ENCODE measurements at regions not wholly inside any gene's neighbourhood (a gene's known extent, or its start where the extent isn't known, plus 50 kb on each side); places are given as distances from the start of the nearest gene placed in this dataset.
A peak's percentile ranks its signal among the peaks of the same experiment; 100 is the strongest.

- H3K27ac ChIP-seq (ENCODE audit: low read depth in 1 of 2, low read length in 1 of 2) = no peak overlapping the region
- no peaks in the 10 kb centered on the region for H3K27me3 ChIP-seq (ENCODE audit: control insufficient read depth in 3 of 3, insufficient read depth in 3 of 3, low read length in 2 of 3)
- no peak for ATAC-seq (ENCODE audit: insufficient read depth, low FRiP score)
- H3K9ac ChIP-seq (ENCODE audit: insufficient read depth in 1 of 2, low read length in 2 of 2) = no peak overlapping the region
- H3K9me3 ChIP-seq (ENCODE audit: control insufficient read depth in 4 of 4, insufficient read depth in 3 of 4, low read length in 3 of 4) = peaks cover 0 to 12% (median 2%) of the 10 kb centered on the region in 4 donors
- H3K4me1 ChIP-seq (ENCODE audit: control insufficient read depth in 5 of 5, insufficient read depth in 5 of 5, low read length in 5 of 5) = peaks cover 0 to 17% (median 2%) of the 10 kb centered on the region in 5 donors
- H3K4me3 ChIP-seq = no peak overlapping the region
- TF ChIP-seq, protein P1, sequence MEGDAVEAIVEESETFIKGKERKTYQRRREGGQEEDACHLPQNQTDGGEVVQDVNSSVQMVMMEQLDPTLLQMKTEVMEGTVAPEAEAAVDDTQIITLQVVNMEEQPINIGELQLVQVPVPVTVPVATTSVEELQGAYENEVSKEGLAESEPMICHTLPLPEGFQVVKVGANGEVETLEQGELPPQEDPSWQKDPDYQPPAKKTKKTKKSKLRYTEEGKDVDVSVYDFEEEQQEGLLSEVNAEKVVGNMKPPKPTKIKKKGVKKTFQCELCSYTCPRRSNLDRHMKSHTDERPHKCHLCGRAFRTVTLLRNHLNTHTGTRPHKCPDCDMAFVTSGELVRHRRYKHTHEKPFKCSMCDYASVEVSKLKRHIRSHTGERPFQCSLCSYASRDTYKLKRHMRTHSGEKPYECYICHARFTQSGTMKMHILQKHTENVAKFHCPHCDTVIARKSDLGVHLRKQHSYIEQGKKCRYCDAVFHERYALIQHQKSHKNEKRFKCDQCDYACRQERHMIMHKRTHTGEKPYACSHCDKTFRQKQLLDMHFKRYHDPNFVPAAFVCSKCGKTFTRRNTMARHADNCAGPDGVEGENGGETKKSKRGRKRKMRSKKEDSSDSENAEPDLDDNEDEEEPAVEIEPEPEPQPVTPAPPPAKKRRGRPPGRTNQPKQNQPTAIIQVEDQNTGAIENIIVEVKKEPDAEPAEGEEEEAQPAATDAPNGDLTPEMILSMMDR (IDR thresholded peaks at IDR 0.05; ENCODE audit: control extremely low read depth, extremely low read depth) = no peak
- no peaks in the 10 kb centered on the region for H3K36me3 ChIP-seq (ENCODE audit: control insufficient read depth in 4 of 4, insufficient read depth in 4 of 4, low read length in 4 of 4)
- WGBS, 2 donors = 81 to 95% methylated on average over 5 of the region's 5 CpGs
- DNase-seq = no peak
Observed at GRCh38 chr19:30082611-30083010, 140.6 kb downstream of the URI1 start.

- TF ChIP-seq, protein P1 (IDR thresholded peaks at IDR 0.05; ENCODE audit: control extremely low read depth, extremely low read depth) = no peak
- Histone ChIP-seq H3K4me3 (no peak overlapping the region), H3K27ac (ENCODE audit: low read depth in 1 of 2, low read length in 1 of 2) (no peak overlapping the region), H3K36me3 (ENCODE audit: control insufficient read depth in 4 of 4, insufficient read depth in 4 of 4, low read length in 4 of 4) (no peaks in the 10 kb centered on the region), H3K9me3 (ENCODE audit: control insufficient read depth in 4 of 4, insufficient read depth in 3 of 4, low read length in 3 of 4) (peaks cover 0 to 12% (median 2%) of the 10 kb centered on the region in 4 donors), H3K9ac (ENCODE audit: insufficient read depth in 1 of 2, low read length in 2 of 2) (no peak overlapping the region), H3K27me3 (ENCODE audit: control insufficient read depth in 3 of 3, insufficient read depth in 3 of 3, low read length in 2 of 3) (no peaks in the 10 kb centered on the region), H3K4me1 (ENCODE audit: control insufficient read depth in 5 of 5, insufficient read depth in 5 of 5, low read length in 5 of 5) (peaks cover 0 to 17% (median 2%) of the 10 kb centered on the region in 5 donors)
- no peak for DNase-seq
- WGBS, 2 donors = 80 to 82% methylated on average over 17 of the region's 17 CpGs
- ATAC-seq (ENCODE audit: insufficient read depth, low FRiP score) = no peak
Observed at GRCh38 chr19:30083125-30083681, 141.2 kb downstream of the URI1 start.

DNA sequence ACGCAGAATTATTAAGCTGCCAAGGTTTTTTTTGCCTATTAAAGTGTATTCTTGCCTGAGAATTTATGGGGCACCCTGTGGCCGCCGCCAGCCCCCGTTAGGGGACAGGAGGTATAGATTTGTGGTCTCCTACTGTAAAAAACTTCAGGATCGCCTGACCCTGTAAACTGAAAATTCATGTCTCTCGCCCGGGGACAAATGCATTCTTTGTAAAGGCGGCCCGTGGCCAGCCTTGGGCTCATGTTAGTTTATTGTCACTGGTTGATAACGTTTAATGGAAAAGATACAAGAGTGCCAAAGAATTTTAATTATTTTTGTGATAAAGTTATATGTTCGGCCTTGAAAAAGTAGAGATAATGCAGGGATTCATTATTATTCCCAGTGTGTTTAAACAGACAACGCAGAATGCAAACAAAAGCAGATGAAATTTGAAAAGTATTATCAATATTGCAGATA is 141.7 kb downstream of the URI1 start:
- DNase-seq = peak in 2 of 3 donors; percentile 30 to 39
- 78 to 86% methylated on average over 12 of the region's 12 CpGs for WGBS, 2 donors

More for the DNA sequence above, 141.7 kb downstream of the URI1 start:
- no peak overlapping the region for H3K27ac ChIP-seq (ENCODE audit: low read depth in 1 of 2, low read length in 1 of 2)
- no peaks in the 10 kb centered on the region for H3K36me3 ChIP-seq (ENCODE audit: control insufficient read depth in 4 of 4, insufficient read depth in 4 of 4, low read length in 4 of 4)
- H3K27me3 ChIP-seq (ENCODE audit: control insufficient read depth in 3 of 3, insufficient read depth in 3 of 3, low read length in 2 of 3) = no peaks in the 10 kb centered on the region
- ATAC-seq (ENCODE audit: insufficient read depth, low FRiP score) = no peak
- peaks cover 0 to 17% (median 2%) of the 10 kb centered on the region in 5 donors for H3K4me1 ChIP-seq (ENCODE audit: control insufficient read depth in 5 of 5, insufficient read depth in 5 of 5, low read length in 5 of 5)
- TF ChIP-seq, protein P1 (IDR thresholded peaks at IDR 0.05; ENCODE audit: control extremely low read depth, extremely low read depth) = no peak
- peaks cover 0 to 9% (median 2%) of the 10 kb centered on the region in 4 donors for H3K9me3 ChIP-seq (ENCODE audit: control insufficient read depth in 4 of 4, insufficient read depth in 3 of 4, low read length in 3 of 4)
- no peak overlapping the region for H3K9ac ChIP-seq (ENCODE audit: insufficient read depth in 1 of 2, low read length in 2 of 2)
- H3K4me3 ChIP-seq = no peak overlapping the region
